NCI-H128 (cell line): ENCODE measurements at regions not wholly inside any gene's neighbourhood (a gene's known extent, or its start where the extent isn't known, plus 50 kb on each side); places are given as distances from the start of the nearest gene placed in this dataset.

Source experiments
- DNase-seq: peaks from one replicate; lab custom pipeline; 2025; ENCODE audit not compliant: unreplicated experiment; lab: John Stamatoyannopoulos, UW

- no peak for DNase-seq
These were observed 118.5 kb upstream of the MAP1B start for GRCh38 chr5:71988808-71989207.

- no peak for DNase-seq
These were observed 113.7 kb upstream of the MAP1B start for GRCh38 chr5:71993600-71993999.

- no peak for DNase-seq
These were observed 110.5 kb upstream of the MAP1B start for GRCh38 chr5:71996789-71997188.

DNA sequence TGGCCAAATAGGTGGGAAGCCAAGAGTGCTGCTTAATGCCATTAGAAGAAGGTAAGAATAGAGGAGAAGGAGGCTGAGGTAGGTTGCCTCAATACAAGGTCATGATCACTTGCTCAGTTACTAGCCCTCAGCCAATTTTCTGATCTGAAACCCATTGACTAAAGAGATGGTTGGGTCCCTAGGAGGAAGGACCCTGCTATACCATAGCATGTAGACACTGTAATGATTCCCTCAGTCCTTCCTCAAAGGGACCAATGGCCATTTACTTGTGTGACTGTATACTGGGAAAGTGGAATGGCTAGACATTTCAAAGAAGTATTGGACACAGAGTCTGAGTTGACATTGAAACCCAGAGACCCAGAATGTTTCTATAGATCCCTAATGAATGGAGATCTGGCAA, 108.5 kb upstream of the MAP1B start:
- DNase-seq = no peak

GRCh38 chr5:72000707-72001106, 106.6 kb upstream of the MAP1B start:
- no peak for DNase-seq

GRCh38 chr5:72005671-72006070, 101.6 kb upstream of the MAP1B start:
- no peak for DNase-seq

- DNase-seq = no peak
These were observed 100.9 kb upstream of the MAP1B start for GRCh38 chr5:72006361-72006760.

GRCh38 chr5:72007336-72008111, 99.8 kb upstream of the MAP1B start:
- DNase-seq = no peak

DNA sequence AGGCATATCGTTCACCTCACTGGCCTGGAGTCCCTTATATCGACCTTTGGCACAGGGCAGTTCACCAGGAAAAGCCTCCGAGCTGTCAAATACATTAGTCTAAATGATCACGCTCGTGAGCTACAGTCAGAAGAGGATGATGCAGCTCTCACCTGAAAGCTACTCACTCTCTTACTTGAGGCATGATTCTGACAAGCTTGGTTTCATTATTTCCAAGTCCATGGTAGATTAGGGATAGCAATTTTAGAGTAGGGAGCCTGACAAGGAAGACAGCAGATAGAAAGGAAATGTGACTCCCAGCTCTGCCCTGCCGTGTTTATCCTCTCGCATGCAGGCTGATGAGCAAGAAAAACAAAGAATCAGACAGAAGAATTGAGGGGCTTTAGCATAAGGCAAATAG, 98.0 kb upstream of the MAP1B start:
- no peak for DNase-seq

GRCh38 chr5:72010430-72010829, 96.8 kb upstream of the MAP1B start:
- DNase-seq = no peak

DNA sequence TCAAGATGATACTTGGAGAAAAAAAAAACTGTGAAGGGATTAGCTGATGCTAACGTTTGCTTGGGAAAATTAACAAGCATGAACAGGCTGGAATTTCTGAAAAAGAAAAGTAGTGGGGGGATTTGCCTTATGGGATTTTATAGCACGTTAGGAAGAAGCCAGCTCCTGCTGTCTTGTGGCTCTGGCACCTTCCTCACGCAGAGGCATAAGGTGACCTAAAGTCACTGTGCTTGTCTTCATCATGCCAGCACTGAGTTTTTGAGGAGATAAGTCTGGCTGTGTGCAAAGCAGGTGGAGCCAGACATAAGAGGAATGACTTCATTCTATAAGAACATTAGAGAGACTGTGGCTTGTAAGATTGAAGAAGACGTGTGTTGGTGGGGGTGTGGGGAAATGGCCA, 94.4 kb upstream of the MAP1B start:
- DNase-seq = no peak

GRCh38 chr5:72013766-72014624, 93.3 kb upstream of the MAP1B start:
- no peak for DNase-seq

GRCh38 chr5:72015103-72015548, 92.1 kb upstream of the MAP1B start:
- no peak for DNase-seq

- no peak for DNase-seq
These were observed 89.0 kb upstream of the MAP1B start for GRCh38 chr5:72018143-72018803.

DNA sequence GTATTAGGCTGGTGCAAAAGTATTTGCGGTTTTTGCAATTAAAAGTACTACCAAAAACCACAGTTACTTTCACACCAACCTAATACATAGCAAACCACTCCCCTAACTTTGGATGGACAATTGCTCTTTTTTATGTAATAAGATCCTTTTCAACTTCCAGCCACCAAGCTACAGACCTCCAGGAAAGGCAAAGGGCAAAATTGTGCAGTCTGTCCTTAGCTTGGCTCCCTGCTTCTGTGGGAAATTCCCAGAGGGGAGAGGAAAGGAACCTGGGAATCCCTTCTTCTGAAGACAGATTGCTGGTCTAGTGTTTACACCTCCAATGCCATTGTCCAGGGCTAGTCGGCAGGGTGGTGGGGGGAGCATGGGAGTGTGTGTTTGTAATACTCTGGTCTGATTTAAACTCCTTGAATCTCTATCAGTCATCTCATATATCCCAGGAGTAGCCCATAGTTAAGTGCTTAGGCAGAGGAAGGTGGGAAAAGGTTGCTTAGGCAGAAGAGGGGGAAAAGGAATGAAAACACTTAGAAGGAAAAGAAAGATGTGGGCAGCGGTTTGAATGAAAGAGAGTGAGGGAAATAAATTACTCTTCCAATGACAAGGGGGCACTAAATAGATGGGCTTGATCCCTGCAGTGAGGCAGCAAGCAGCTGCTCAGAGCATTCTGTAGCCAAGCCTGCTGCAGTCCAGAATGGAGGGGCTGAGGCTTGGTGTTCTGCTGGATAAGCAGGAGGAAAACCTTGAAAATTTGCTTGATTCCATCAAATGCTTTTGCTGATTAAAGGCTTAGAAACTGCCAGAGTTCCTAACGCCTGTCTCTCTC, 86.9 kb upstream of the MAP1B start:
- no peak for DNase-seq

- DNase-seq = no peak
These were observed 85.5 kb upstream of the MAP1B start for GRCh38 chr5:72021651-72022357.

GRCh38 chr5:72028382-72028781, 78.9 kb upstream of the MAP1B start:
- no peak for DNase-seq

DNA sequence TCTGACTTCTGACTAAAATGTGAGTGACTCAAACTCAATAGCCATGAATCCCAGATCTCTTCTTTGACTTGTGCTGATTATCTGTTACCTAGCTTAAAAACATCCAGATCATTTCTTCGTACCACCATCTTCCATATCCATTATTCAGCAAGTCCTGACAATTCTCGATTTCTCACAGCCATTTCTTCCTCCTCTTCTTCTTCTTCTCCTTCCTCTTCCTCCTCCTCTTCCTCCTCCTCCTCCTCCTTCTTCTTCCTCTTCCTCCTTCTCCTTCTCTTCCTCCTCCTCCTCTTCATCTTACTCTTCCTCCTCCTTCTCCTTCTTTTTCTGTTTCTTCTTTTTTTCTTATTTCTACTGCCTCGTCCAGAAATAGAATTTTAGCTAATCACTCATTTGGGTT, 77.0 kb upstream of the MAP1B start:
- no peak for DNase-seq

- no peak for DNase-seq
These were observed 74.5 kb upstream of the MAP1B start for GRCh38 chr5:72032788-72033187.

- no peak for DNase-seq
These were observed 72.5 kb upstream of the MAP1B start for GRCh38 chr5:72034770-72035169.
